HL-60 (cell line): ENCODE measurements at regions not wholly inside any gene's neighbourhood (a gene's known extent, or its start where the extent isn't known, plus 50 kb on each side); places are given as distances from the start of the nearest gene placed in this dataset.

ENCODE experiments used
- GABPA ChIP-seq: IDR thresholded peaks from 2 replicates; pipeline ENCODE4 v1.6.1; 2012; ENCODE audit warnings: low read depth
- POLR2AphosphoS5 ChIP-seq: IDR thresholded peaks from 2 replicates; pipeline ENCODE4 v1.6.1; 2012; ENCODE audit warnings: low read depth
- SPI1 ChIP-seq: IDR thresholded peaks from 2 replicates; pipeline ENCODE4 v1.6.1; 2012; ENCODE audit warnings: low read depth, mild to moderate bottlenecking, borderline replicate concordance
- TF ChIP-seq, protein P1 (sequence below): IDR thresholded peaks from one replicate; pipeline ENCODE4 v1.5.1; 2011; ENCODE audit warnings: low read length, control low read depth, inconsistent platforms; ENCODE audit not compliant: insufficient read depth
- TF ChIP-seq, protein P2 (sequence below): IDR thresholded peaks from 2 replicates; pipeline ENCODE4 v1.6.1; 2012; ENCODE audit warnings: low read depth; ENCODE audit not compliant: insufficient replicate concordance

DNA sequence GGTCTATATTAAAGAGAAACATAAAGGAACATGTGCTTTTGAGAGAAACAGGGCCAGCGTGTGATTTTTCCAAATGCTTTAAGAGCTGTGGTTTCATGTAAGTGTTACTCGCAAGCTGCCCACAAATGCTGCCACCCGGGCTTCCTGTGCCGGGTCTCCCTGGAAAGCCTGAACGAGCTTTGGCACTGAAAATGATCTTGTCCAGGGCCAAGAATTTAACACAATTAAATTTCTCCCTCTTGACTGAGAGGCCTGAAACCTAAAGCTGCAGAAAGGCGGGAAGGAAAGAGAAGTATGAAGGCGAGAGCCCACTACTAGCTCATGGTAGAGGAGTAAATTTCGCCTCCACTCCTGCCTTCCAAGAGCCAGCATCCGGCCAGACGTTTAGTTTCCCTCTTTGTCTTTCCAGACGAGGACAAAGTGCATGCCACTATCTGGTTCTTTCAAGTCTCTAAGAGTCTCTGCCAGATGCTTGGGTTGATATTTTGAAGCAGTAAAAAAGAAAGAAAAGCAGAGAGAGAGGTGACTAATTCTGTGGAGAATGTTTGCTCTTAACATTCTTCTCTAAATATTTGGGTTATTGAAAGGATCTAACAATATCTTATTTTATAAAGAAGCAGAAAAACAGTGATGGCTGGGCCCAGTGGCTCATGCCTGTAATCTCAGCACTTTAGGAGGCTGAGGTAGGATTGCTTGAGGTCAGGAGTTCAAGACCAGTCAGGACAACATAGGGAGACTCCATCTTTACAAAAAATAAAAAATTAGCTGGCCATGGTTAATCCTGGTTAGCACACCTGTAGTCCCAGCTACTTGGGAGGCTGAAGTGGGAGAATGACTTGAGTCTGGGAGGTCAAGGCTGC, 100.0 kb upstream of the HNRNPU start:
- TF ChIP-seq, protein P1, sequence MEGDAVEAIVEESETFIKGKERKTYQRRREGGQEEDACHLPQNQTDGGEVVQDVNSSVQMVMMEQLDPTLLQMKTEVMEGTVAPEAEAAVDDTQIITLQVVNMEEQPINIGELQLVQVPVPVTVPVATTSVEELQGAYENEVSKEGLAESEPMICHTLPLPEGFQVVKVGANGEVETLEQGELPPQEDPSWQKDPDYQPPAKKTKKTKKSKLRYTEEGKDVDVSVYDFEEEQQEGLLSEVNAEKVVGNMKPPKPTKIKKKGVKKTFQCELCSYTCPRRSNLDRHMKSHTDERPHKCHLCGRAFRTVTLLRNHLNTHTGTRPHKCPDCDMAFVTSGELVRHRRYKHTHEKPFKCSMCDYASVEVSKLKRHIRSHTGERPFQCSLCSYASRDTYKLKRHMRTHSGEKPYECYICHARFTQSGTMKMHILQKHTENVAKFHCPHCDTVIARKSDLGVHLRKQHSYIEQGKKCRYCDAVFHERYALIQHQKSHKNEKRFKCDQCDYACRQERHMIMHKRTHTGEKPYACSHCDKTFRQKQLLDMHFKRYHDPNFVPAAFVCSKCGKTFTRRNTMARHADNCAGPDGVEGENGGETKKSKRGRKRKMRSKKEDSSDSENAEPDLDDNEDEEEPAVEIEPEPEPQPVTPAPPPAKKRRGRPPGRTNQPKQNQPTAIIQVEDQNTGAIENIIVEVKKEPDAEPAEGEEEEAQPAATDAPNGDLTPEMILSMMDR, result no peak
- TF ChIP-seq POLR2AphosphoS5 (no peak), GABPA (no peak), SPI1 (no peak)
- TF ChIP-seq, protein P2, sequence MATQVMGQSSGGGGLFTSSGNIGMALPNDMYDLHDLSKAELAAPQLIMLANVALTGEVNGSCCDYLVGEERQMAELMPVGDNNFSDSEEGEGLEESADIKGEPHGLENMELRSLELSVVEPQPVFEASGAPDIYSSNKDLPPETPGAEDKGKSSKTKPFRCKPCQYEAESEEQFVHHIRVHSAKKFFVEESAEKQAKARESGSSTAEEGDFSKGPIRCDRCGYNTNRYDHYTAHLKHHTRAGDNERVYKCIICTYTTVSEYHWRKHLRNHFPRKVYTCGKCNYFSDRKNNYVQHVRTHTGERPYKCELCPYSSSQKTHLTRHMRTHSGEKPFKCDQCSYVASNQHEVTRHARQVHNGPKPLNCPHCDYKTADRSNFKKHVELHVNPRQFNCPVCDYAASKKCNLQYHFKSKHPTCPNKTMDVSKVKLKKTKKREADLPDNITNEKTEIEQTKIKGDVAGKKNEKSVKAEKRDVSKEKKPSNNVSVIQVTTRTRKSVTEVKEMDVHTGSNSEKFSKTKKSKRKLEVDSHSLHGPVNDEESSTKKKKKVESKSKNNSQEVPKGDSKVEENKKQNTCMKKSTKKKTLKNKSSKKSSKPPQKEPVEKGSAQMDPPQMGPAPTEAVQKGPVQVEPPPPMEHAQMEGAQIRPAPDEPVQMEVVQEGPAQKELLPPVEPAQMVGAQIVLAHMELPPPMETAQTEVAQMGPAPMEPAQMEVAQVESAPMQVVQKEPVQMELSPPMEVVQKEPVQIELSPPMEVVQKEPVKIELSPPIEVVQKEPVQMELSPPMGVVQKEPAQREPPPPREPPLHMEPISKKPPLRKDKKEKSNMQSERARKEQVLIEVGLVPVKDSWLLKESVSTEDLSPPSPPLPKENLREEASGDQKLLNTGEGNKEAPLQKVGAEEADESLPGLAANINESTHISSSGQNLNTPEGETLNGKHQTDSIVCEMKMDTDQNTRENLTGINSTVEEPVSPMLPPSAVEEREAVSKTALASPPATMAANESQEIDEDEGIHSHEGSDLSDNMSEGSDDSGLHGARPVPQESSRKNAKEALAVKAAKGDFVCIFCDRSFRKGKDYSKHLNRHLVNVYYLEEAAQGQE, result no peak
